Activated naive CD8-positive, alpha-beta T cell treated with anti-CD3 and anti-CD28 coated beads, Interleukin-2, amount 10 ng/mL, durations not matched to agents 7 days and 5 days (primary cell): ENCODE measurements at regions not wholly inside any gene's neighbourhood (a gene's known extent, or its start where the extent isn't known, plus 50 kb on each side); places are given as distances from the start of the nearest gene placed in this dataset.
"Not testable (repeated sequence)": the region's sequence is repeated elsewhere in the genome, so short reads cannot be mapped to it uniquely, and the experiment has no call there.

Experiments used
- ATAC-seq: fragments of 150-1000 bp; cut with Tn5 transposase; one replicate; pipeline ENCODE4 v1.10.0; 2021; ENCODE audit warnings: low read depth, moderate library complexity
- POLR2A ChIA-PET: fragments of 350-600 bp; sonication (Branson Sonifier 250); formaldehyde crosslinking; loops from one replicate; lab custom pipeline; 2021; ENCODE audit warnings: antibody characterized with exemption; lab: Charles Lee
- DNase-seq: peaks from one replicate; pipeline ENCODE4 v3.0.0; 2021
- H3K27ac Mint-ChIP-seq: one replicate; pipeline ENCODE4 v1.8.0; 2022; ENCODE audit warnings: mild to moderate bottlenecking, mixed read lengths
- H3K27me3 Mint-ChIP-seq: one replicate; pipeline ENCODE4 v1.8.0; 2022; ENCODE audit warnings: mild to moderate bottlenecking, moderate library complexity, mixed read lengths
- H3K36me3 Mint-ChIP-seq: one replicate; pipeline ENCODE4 v1.8.0; 2021; ENCODE audit warnings: mild to moderate bottlenecking, mixed read lengths
- H3K4me1 Mint-ChIP-seq: one replicate; pipeline ENCODE4 v1.8.0; 2021; ENCODE audit warnings: mixed read lengths
- H3K4me3 Mint-ChIP-seq: one replicate; pipeline ENCODE4 v1.8.0; 2022; ENCODE audit warnings: mild to moderate bottlenecking, moderate library complexity, mixed read lengths
- H3K9me3 Mint-ChIP-seq: one replicate; pipeline ENCODE4 v1.8.0; 2021; ENCODE audit warnings: mixed read lengths

DNA sequence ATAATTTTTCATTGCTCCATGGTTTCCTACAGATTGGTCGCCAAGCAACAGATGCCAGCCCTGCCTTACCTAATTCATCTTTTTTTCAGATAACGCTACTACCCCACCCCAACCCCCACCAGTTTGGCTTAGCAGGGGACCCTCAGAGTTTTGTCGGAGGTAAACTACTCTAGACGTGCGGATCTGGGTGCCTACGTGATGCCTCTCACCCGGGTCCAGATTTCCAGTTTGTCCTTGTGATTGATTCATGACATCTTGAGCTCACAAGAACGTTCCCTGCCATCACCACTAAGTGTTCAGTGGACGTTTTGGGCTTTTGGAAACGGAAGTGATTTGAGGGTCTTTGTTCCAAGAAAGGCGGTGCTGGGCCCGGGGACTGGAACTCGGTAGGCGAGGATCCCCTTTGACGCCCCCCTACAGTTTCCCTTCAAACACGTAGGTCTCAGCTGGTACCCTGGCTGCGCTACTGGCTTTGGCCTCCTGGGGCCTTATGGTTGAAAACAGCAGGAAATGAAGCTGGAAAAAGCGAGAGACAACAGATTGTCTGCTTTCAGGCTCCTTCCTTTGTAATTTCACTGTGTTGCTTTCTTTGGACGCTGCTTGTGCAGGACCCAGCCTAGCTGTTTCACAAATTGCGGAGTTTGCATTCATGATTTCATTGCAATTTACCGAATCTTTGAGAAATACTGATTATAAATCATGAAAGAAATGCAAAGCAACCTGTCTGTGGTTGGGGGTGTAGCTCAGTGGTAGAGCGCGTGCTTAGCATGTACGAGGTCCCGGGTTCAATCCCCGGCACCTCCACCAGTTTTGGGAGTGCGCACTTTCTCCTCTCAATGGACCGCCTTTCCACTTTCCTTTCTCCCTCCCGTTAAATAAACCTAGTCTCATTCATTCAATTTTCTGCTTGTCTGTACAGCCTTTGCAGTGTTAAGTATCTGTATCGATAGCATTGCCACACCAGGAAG is 81.0 kb downstream of the GPX5 start:
- no peak for DNase-seq
- Mint-ChIP-seq H3K36me3 (no peaks in the 10 kb centered on the region), H3K27me3 (peaks cover 68% of the 10 kb centered on the region), H3K27ac (no peak overlapping the region), H3K4me1 (peaks cover 5% of the 10 kb centered on the region), H3K4me3 (peak overlapping the region; percentile 9), H3K9me3 (no peaks in the 10 kb centered on the region)
- POLR2A ChIA-PET, result interaction anchor here (0.6 to 1.2 kb wide), 2 partner anchors 8 to 15 kb away, joined by 3 to 5 read pairs; no protein-coding TSS in a partner anchor
- peak; percentile 39 for ATAC-seq

DNA sequence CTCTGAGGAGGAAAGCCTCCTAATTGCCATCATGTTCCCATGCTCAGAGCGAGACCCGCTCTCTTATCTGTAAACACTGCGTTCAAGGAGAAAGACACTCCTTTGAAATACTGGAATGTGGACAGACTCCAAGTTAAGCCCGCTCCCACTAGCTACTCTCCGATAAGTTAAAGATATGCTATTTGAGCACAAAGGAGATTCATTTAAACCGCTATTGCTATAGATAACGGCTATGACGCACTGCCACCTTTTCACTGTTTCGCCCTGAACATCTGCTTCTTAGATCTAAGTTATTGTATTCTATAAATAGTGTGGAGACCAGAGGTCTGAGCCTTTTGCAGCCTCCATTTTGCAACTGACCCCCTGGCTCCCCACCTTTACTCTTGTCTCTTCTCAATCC is 82.3 kb downstream of the GPX5 start:
- H3K27me3 Mint-ChIP-seq, result peaks cover 64% of the 10 kb centered on the region
- DNase-seq (no peak), ATAC-seq (no peak)
- no peak overlapping the region for H3K27ac Mint-ChIP-seq
- no peaks in the 10 kb centered on the region for H3K9me3 Mint-ChIP-seq
- POLR2A ChIA-PET, result no interaction called here
- H3K4me1 Mint-ChIP-seq, result peaks cover 5% of the 10 kb centered on the region
- H3K4me3 Mint-ChIP-seq, result no peak overlapping the region
- no peaks in the 10 kb centered on the region for H3K36me3 Mint-ChIP-seq

GRCh38 chr6:28609672-28610071 is 84.0 kb downstream of the GPX5 start:
- no peak overlapping the region for H3K4me3 Mint-ChIP-seq
- no peak overlapping the region for H3K27ac Mint-ChIP-seq
- H3K4me1 Mint-ChIP-seq, result peaks cover 5% of the 10 kb centered on the region
- ATAC-seq, result no peak
- H3K36me3 Mint-ChIP-seq, result no peaks in the 10 kb centered on the region
- H3K27me3 Mint-ChIP-seq, result peaks cover 65% of the 10 kb centered on the region
- DNase-seq, result no peak
- POLR2A ChIA-PET, result no interaction called here
- H3K9me3 Mint-ChIP-seq, result no peaks in the 10 kb centered on the region

DNA sequence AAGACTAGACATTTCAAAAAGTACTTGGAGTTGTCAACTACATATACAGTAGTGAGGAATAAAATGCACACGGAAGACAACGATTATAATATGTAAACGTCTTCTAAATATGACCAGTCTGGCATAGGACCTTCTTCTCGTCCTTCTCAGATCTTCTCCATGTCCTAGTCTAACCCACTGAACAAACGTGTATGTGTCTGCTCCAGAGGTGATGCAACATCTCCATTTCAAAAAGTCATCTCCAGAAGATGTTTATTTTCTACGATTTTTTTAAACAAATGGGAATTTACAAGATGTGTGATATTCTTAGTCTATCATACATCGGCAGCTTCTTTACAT is 89.9 kb downstream of the GPX5 start:
- H3K4me3 Mint-ChIP-seq, result no peak overlapping the region
- ATAC-seq (no peak), DNase-seq (no peak)
- H3K9me3 Mint-ChIP-seq, result peaks cover 1% of the 10 kb centered on the region
- peaks cover 56% of the 10 kb centered on the region for H3K27me3 Mint-ChIP-seq
- no peaks in the 10 kb centered on the region for H3K36me3 Mint-ChIP-seq
- POLR2A ChIA-PET, result no interaction called here
- H3K4me1 Mint-ChIP-seq, result no peaks in the 10 kb centered on the region
- no peak overlapping the region for H3K27ac Mint-ChIP-seq

- no peak overlapping the region for H3K27ac Mint-ChIP-seq
- ATAC-seq (no peak), DNase-seq (no peak)
- no peak overlapping the region for H3K4me3 Mint-ChIP-seq
- peaks cover 1% of the 10 kb centered on the region for H3K9me3 Mint-ChIP-seq
- H3K36me3 Mint-ChIP-seq, result no peaks in the 10 kb centered on the region
- no peaks in the 10 kb centered on the region for H3K4me1 Mint-ChIP-seq
- POLR2A ChIA-PET, result no interaction called here
- H3K27me3 Mint-ChIP-seq, result peaks cover 60% of the 10 kb centered on the region
Measured at GRCh38 chr6:28615955-28616747, 90.5 kb downstream of the GPX5 start.

- ATAC-seq (no peak), DNase-seq (no peak)
- Mint-ChIP-seq H3K36me3 (no peaks in the 10 kb centered on the region), H3K4me3 (no peak overlapping the region), H3K9me3 (peaks cover 4% of the 10 kb centered on the region), H3K4me1 (no peaks in the 10 kb centered on the region), H3K27me3 (peaks cover 53% of the 10 kb centered on the region), H3K27ac (no peak overlapping the region)
- POLR2A ChIA-PET, result no interaction called here
Measured at GRCh38 chr6:28618898-28619555, 93.3 kb downstream of the GPX5 start.

GRCh38 chr6:28621268-28621667 is 95.6 kb downstream of the GPX5 start:
- H3K9me3 Mint-ChIP-seq, POLR2A ChIA-PET, DNase-seq, H3K27ac Mint-ChIP-seq, ATAC-seq, H3K36me3 Mint-ChIP-seq, H3K4me3 Mint-ChIP-seq, H3K4me1 Mint-ChIP-seq: not testable (repeated sequence)
- H3K27me3 Mint-ChIP-seq, result peaks cover 30% of the 10 kb centered on the region

GRCh38 chr6:28623242-28623641 is 97.6 kb downstream of the GPX5 start:
- peaks cover 21% of the 10 kb centered on the region for H3K27me3 Mint-ChIP-seq
- H3K4me3 Mint-ChIP-seq, DNase-seq, ATAC-seq, H3K4me1 Mint-ChIP-seq, H3K9me3 Mint-ChIP-seq, POLR2A ChIA-PET, H3K27ac Mint-ChIP-seq, H3K36me3 Mint-ChIP-seq: not testable (repeated sequence)

DNA sequence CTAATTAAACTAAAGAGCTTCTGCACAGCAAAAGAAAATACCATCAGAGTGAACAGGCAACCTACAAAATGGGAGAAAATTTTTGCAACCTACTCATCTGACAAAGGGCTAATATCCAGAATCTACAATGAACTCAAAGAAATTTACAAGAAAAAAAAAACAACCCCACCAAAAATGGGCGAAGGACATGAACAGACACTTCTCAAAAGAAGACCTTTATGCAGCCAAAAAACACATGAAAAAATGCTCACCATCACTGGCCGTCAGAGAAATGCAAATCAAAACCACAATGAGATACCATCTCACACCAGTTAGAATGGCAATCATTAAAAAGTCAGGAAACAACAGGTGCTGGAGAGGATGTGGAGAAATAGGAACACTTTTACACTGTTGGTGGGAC is 100.7 kb downstream of the GPX5 start:
- H3K9me3 Mint-ChIP-seq, H3K4me1 Mint-ChIP-seq, ATAC-seq, H3K27ac Mint-ChIP-seq, H3K36me3 Mint-ChIP-seq, POLR2A ChIA-PET, H3K4me3 Mint-ChIP-seq, DNase-seq: not testable (repeated sequence)
- H3K27me3 Mint-ChIP-seq, result peaks cover 27% of the 10 kb centered on the region

GRCh38 chr6:28632326-28632851 is 106.7 kb downstream of the GPX5 start:
- ATAC-seq (peak; percentile 33), DNase-seq (no peak)
- Mint-ChIP-seq H3K4me3 (no peak overlapping the region), H3K9me3 (peaks cover 7% of the 10 kb centered on the region), H3K27me3 (peaks cover 76% of the 10 kb centered on the region), H3K27ac (no peak overlapping the region), H3K36me3 (peaks cover 3% of the 10 kb centered on the region), H3K4me1 (peaks cover 16% of the 10 kb centered on the region)
- POLR2A ChIA-PET, result no interaction called here

DNA sequence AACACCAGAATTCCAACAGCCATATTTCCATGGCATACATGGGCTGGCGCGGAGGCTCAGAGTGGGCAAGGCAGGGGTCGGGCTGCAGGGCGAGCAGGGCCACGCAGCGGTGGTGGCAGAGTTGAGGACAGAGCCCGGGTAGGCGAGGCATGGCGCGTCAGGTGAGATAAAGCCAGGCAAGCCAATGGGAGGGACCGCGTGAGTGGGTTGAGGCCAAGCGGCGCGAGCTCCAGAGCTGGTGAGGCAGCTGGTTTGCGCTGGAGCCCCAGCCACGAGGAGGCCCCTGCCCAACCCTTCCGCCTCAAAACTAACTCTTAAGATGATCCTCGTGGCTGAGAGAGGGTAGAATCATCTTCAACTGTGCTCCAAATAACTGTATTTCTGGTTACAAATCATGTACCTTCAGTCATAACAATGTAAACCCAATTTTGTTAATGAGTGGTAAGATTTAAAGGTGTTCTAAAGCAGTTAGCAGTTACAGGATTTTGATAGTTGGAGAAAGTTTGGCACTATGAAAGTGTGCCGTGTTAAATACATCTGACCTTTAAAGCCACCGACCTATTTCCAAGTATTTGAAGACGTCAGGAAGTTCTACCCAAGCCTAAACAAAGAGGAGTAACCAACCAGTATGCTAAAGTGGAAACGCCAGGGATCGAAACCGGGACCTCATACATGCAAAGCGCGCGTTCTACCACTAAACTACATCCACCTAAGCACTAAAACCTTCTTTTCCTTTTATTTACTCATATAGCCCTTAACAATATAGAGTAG is 107.9 kb downstream of the GPX5 start:
- H3K27ac Mint-ChIP-seq, result no peak overlapping the region
- ATAC-seq, result no peak
- DNase-seq, result no peak
- H3K36me3 Mint-ChIP-seq, result peaks cover 3% of the 10 kb centered on the region
- peaks cover 16% of the 10 kb centered on the region for H3K4me1 Mint-ChIP-seq
- H3K4me3 Mint-ChIP-seq, result no peak overlapping the region
- H3K27me3 Mint-ChIP-seq, result peaks cover 77% of the 10 kb centered on the region
- POLR2A ChIA-PET, result no interaction called here
- H3K9me3 Mint-ChIP-seq, result peaks cover 5% of the 10 kb centered on the region

DNA sequence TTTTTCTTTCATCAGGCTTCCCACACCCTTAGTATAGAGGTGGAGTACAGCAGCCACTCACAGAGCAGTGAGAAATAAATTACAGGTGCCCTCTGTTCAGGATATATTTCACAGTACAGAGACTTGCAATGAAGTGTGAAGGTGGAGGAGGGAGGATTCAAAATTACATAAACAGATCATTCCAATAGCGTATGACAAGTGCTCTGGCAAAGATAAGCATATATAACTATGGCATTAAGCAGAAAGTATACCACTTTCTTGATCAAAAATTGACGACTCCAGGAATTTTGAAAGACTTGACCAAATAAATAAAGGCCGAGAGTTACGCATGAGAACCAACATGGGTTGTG is 108.7 kb downstream of the GPX5 start:
- peaks cover 3% of the 10 kb centered on the region for H3K36me3 Mint-ChIP-seq
- POLR2A ChIA-PET, result no interaction called here

More for the DNA sequence above, 108.7 kb downstream of the GPX5 start:
- H3K4me3 Mint-ChIP-seq, result peak overlapping the region; percentile 30
- peaks cover 16% of the 10 kb centered on the region for H3K4me1 Mint-ChIP-seq
- peaks cover 77% of the 10 kb centered on the region for H3K27me3 Mint-ChIP-seq
- DNase-seq (no peak), ATAC-seq (no peak)
- H3K27ac Mint-ChIP-seq, result no peak overlapping the region
- H3K9me3 Mint-ChIP-seq, result peaks cover 5% of the 10 kb centered on the region
